Stimulated activated CD4-positive, alpha-beta T cell treated with anti-CD3 and anti-CD28 coated beads, Interleukin-1b, Interleukin-23, amount 100 ng/mL, for 4 hours (primary cell): ENCODE measurements at regions not wholly inside any gene's neighbourhood (a gene's known extent, or its start where the extent isn't known, plus 50 kb on each side); places are given as distances from the start of the nearest gene placed in this dataset.
"Not testable (repeated sequence)": the region's sequence is repeated elsewhere in the genome, so short reads cannot be mapped to it uniquely, and the experiment has no call there.

ENCODE experiments used
- DNase-seq, 2 donors: peaks; one replicate each; pipeline ENCODE4 v3.0.0-alpha.2; 2020; ENCODE audit warnings: low read depth in 2 of 2

DNA sequence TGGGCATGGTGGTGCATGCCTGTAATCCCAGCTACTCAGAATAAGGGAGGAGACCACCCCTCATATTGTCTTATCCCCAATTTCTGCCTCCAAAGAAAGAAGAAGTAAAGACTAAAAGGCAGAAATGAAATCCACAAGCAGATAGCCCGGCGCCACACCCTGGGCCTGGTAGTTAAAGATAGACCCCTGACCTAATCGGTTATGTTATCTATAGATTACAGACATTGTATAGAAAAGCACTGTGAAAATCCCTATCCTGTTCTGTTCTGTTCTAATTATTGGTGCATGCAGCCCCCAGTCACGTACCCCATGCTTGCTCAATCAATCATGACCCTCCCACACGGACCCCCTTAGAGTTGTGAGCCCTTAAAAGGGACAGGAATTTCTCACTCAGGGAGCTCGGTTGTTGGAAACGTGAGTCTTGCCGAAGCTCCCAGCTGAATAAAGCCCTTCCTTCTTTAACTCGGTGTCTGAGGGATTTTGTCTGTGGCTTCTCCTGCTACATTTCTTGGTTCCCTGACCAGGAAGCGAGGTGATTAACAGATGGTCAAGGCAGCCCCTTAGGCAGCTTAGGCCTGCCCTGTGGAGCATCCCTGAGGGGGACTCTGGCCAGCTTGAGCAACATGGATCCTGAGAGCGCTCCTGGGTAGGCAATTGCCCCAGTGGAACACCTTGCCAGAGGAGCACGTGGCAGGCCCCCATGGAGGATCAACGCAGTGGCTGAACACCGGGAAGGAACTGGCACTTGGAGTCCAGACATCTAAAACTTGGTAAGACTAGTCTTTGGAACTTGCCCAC, 188.7 kb upstream of the NDUFV2 start:
- DNase-seq: not testable (repeated sequence)

DNA sequence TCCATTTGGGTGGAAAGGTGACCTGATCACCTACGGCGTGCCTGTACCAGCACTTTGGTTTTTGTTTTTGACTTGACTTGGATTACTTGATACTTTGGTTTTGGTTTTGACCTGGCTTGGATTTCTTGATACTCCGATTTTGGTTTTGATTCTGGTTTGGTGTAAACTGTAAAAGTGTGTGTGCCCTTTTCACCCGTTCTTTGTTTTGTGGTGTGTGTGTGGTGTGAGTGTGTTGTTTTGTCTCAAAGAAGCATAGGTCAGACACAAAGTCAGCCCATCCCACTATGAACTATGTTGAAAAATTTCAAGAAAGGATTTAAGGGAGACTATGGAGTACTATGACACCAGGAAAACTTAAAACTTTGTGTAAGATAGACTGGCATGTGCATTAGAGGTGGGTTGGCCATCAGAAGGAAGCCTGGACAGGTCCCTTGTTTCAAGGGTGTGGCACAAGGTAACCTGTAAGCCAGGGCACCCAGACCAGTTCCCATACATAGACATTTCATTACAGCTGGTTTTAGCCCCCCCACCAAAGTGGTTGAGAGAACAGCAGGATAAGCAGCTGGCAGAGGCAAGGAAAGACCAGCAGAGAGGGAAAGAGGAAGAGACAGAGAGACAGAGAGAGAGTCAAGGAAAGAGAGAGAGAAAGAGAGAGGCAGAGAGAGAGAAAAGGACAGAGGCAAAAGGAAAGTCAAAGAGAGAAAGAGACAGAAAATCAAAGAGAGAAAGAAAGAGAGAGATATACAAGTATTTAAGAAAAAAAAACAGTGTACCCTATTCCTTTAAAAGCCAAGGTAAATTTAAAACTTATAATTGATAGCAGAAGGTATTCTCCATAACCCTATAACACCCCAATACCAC, 187.9 kb upstream of the NDUFV2 start:
- not testable (repeated sequence) for DNase-seq

DNA sequence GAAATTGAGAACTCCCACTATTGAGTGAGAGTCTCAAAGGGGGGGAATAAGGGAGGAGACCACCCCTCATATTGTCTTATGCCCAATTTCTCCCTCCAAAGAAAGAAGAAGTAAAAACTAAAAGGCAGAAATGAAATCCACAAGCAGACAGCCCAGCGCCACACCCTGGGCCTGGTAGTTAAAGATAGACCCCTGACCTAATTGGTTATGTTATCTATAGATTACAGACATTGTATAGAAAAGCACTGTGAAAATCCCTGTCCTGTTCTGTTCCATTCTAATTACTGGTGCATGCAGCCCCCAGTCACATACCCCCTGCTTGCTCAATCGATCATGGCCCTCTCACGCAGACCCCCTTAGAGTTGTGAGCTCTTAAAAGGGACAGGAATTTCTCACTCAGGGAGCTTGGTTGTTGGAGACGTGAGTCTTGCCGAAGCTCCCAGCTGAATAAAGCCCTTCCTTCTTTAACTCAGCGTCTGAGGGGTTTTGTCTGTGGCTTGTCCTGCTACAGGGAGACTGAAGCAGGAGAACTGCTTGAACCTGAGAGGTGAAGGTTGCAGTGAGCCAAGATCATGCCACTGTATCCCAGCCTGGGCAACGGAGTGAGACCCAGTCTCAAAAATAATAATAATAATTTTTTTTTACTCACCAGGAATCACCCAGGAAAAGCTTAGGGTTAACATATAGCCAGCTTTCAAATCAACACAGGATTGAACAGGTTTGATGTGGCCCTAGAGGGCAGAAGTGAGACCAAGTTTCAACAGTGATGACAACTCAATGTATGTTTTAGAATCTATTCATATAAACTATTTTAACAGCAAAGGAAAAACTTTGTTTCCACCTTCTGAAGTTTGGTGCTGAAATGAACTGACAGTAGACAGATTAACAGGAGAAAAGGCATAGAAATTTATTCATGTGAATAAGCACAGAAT, 181.4 kb upstream of the NDUFV2 start:
- DNase-seq: not testable (repeated sequence)

DNA sequence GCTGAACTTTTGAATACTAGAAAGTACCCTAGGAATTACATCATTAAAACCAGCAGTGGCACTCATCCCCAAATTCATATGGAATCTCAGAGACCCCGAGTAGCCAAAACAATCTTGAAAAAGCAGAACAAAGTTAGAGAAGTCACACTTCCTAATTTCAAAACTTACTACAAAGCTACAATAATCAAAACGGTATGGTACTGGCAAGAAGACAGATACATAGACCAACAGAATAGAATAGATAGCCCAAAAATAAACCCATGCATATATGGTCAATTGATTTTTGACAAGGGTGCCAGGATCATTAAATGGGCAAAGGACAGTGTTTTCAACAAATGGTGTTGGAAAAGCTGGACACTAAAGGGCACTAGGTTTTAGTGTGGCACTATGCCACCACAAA, 176.0 kb upstream of the NDUFV2 start:
- DNase-seq: no peak

DNA sequence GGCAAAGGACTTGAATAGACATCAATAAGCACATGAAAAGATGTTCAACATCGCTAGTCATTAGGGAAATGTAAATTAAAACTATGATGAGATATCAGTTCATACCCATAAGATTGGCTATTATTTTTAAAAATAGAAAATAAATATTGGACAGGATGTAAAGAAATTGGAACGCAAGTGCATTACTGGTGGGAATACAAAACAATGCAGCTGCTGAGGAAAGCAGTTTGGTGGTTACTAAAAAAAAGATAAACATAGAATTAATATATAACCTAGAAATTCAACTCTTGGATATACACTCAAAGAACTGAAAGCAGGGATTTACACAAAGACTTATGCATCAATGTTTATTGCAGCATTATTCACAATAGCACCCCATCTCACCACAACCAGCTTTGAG, 174.5 kb upstream of the NDUFV2 start:
- DNase-seq: no peak

DNA sequence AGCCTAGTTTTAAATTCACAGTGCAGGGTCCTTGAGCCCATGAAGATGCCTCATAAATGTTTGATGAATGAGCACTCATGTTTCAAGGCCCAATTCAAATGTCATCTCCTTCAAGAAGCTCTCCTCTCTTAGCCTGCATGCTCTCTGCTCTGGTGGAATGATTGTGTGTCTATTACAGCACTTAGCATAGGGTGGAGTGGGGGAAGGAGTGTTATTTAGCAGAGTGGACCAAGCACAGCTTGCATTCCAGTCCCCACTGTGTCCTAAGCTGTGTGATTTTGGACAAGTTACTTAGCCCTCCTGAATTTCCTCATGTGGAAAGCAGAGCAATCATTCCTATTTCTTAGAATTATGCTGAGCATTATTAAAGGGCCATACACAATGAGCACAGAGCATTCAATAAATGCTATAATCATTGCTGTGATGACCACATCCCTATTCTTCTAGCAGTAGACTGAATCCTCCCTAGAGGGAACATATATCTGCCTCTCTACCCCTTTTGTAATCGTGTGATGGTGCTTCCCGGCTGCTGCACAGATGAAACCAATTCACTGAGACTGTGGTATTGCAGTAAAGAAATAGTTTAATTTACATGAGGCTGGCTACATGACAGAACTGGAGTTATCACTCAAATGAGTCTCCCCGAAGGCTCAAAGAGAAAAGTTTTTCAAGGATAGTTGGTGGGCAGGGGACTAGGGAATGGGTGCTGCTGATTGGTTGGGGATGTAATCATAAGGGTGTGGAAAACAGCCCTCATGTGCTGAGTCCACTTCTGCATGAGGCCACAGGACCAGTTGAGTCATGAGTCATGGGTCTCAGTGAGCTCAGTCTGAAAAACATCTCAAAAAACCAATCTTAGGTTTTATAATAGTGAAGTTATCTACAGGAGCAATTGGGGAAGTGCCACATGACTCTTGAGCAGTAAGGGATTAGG, 173.4 kb upstream of the NDUFV2 start:
- no peak for DNase-seq

DNA sequence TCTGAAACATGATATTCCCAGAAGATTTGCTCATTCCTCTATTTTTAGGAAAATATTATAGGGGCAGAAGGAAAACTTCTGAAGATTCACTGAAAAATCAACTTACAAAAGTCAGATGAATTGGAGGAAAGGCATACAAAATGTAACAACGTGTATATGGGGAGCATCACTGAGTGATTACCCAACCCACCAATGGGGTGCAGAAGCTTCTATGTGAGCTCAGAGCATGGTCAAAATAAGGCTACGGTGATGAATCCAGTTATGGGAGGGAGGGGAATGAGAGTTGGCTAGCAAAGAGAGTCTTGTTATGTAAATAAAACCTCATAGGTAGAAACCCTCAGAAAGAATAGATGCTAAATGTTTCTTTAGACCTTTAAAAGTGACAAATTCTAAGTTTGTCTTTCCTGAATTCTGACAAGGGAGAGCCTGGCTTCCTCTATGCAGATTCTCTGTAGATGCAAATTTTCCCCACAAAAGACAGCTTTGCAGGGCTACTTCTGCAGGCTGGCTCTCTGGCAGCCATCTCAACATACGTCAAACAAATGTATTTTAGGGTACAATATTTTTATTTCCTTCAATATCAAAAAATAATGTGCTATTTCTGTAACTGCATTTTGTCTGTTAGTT, 171.4 kb upstream of the NDUFV2 start:
- DNase-seq: no peak

DNA sequence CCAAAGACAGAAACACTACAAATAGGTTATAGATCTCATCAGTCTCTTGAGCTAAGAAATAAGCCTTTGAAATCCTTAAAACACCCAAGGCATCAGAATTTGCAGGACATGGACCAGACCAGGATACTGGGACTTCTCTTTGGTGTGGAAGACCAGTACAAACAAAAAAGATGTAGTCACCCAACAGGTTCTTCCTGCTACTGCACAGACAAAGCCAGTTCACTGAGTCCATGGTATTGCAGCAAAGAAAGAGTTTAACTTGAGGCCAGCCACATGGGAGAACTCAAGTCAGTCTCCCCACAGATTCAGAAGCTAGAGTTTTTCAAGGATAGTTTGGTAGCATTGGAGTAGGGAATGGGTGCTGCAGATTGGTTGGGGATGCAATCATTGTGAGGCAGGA, 169.6 kb upstream of the NDUFV2 start:
- DNase-seq: no peak

DNA sequence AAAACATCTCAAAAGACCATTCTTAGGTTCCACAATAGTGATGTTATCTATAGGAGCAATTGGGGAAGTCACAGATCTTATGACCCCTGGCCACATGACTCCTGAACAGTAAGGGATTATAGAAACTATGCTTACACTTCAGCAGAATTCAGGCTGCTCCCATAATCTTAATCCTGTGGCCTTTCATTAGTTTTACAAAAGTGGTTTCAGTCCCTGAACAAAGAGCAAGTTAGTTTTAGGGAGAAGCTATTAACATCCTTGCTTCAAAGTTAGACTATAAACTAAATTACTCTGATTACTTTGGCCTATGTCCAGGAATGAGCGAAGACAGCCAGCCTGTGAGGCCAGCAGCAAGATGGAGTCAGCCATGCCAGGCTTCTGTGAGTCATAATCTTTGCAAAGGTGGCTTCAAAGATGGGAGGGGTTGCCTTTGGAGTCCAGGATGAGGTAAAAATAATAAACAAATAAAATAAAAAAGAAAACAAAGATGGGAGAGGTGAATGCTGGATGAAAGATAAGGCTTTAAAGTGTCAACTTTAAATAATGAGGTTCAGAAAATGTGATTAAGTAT, 168.7 kb upstream of the NDUFV2 start:
- no peak for DNase-seq

DNA sequence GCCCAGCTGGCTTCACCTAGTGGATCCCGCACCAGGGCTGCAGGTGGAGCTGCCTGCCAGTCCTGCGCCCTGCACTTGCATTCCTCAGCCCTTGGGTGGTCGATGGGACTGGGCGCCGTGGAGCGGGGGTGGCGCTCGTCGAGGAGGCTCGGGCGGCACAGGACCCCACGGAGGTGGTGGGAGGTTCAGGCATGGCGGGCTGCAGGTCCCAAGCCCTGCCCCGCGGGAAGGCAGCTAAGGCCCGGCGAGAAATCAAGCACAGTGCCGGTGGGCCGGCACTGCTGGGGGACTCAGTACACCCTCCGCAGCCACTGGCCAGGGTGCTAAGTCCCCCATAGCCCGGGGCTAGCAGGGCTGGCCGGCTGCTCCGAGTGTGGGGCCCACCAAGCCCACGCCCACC, 167.2 kb upstream of the NDUFV2 start:
- DNase-seq: not testable (repeated sequence)

DNA sequence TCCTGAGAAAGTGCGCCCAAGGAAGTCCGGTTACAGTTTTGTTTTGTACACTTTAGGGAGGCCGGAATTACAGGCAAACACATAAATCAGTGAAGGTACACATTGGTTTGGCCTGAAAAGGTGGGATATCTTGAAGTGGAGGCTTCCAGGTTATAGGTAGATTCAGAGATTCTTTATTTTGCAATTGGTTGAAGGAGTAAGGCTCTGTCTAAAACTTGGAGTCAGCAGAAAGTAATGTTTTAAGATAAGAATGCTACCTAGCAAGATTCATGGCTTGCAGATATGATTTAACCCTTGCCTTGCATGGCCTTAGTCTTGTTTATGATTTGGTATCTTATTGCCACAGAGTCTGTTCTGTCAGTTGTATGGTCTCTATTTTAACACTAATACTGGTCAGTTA, 165.9 kb upstream of the NDUFV2 start:
- DNase-seq: no peak

DNA sequence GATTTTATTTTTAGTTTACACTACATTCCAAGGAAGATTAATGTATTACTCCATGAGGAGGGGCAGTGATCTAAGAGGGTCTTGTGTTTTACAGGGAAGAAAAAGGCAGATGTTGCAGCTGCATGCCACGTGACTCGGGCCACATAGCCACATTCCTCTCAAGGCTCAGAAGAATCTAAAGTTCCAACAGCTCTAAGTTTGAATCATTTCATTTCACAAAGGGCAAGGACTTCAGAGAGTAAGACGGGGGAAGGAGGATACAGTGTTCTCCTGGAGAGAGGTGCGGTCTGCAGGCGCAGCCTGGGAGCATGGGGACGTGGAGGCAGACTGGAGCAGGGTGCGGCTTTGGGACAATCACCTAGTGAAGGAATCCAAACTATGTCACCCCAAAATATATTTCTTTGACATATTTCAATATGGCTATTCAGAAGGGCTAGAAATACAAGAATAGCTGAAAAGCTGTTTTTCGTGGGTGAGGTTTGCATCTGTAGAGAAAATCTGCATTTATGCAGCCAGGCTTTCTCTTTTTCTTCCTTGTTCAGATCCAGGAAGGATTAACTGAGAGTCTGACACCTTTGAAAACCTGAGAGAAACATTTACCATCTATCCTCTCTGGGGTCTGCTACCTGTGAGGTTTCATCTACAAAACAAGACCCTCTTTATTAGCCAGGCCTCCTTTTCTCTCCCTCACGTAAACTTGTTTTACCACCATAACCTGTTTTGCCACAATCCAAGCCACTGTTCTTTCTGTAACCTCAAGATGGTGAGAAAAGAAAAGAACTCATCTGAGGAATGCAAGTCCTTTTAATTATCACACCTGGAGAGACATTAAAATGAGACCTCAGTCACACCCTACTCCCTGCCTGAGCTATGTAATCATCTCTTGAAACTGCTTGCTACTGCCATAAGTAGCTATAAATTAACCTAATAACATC, 165.1 kb upstream of the NDUFV2 start:
- DNase-seq: no peak

DNA sequence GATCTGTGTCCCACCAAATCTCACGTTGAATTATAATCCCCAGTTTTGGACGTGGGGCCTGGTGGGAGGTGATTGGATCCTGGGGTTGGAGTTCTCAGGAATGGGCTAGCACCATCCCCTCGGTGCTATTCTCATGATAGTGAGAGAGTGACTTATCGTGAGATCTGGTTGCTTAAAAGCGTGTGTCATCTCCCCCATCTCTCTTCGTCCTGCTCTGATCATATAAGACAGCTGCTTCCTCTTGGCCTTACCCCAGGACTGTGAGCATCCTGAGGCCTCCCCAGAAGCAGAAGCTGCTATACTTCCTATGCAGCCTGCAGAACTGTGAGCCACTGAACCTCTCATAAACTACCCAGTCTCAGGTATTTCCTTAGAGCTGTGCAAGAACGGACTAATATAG, 163.7 kb upstream of the NDUFV2 start:
- no peak for DNase-seq

DNA sequence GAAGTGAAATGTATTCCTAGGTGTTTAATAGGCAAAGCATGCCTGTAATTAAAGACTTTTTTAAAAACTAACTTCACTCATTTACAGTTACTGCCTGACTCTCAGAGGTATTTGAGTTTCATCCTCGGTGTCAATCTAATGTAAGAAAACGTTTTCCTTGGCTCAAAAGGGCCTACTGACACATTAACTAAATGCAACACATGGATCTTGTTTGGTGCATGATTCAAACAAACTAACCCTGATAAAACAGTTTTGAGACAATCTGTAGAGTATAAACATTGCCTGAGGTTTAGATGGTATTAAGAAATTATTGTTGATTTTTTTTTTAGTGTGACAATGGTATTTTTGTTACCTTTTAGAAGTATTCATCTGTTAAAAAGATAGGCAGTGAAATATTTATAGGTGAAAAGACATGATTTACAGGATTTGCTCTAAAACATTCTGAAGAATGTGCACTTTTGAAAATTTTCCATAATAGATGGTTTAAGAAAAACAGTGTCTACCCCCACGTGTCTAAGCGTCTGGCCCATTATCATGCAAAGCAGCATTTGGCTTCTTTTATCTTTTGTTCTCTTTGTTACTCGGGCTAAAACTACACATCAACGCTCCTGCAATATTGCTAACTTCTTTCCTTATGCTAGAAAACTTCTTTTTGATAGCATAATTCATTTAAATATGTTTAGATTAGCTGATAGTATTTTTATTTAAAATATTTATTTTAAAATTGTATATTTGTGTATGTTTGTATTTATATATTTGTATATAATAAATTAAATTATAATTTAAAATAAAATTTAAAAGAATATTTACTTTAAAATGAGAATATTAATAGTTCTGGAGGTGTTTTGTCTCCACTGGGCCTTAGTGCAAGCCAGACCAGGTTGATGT, 160.2 kb upstream of the NDUFV2 start:
- no peak for DNase-seq

DNA sequence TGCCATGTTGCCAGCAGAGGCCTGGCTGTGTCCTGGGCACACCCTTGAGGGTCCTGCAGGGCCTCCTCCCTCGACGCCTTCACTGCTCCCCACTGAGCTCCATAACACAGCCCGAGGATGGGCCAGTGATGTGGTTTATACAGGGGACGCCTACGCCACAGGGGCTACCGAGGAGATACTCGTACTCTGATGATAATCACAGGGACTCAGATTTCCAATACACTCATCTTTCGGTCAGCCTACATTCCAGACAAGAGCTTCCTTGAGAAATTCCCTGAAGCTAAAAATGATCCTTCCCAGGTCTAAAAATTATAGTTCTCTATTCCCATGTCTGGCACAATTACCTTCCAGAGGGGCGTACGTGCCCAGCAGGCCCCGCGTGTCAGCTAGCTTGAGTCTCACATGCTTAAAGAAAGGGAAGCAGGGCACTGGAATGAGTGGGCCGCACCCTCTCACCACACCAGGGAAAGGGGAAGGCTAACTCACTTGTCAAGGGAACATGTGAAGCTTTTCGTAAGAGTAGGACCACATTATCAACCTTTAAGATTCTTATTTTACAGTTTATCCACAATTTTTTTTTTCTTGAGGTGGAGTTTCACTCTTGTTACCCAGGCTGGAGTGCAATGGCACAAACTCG, 159.5 kb upstream of the NDUFV2 start:
- no peak for DNase-seq

DNA sequence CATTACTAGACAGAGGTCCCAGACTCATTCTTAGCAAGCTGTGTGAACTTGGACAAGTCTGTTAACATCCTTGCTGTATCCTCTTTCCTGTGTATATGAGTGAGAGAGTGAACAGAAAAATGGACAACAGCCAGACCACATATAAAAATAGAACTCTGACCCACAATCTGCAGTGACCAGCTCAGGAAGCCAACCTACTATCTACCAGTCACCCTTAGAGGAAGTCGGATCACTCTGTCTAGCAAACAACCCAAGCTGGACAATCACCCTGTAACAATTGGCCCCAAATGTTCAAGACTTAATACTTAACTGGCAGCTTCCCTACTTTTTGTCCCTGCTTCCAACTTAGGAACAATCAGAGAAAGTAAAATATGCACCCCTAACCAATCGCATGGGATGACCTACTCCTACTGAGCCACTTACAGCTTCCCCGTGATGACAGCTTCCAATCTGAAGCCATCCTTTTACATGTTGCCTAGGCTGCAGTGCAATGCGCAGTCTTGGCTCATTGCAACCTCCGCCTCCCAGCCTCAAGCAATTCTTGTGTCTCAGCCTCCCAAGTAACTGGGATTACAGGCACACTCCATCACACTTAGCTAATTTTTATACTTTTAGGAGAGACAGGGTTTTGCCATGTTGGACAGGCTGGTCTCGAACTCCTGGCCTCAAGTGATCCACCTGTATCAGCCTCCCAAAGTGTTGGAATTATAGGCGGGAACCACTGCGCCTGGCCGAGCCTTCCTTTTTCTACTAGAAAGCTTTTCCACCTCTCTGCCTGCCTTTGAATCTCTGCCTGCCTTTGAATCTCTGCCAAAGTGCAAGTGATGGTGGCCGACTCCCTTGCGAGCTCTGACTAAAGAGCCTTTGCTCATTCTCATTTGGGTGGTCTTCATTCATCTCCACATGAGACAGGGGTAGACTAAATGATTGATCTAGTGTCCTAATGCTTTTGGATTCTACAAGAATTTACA, 158.3 kb upstream of the NDUFV2 start:
- DNase-seq: no peak
